ENCODE measurements at regions not wholly inside any gene's neighbourhood (a gene's known extent, or its start where the extent isn't known, plus 50 kb on each side); places are given as distances from the start of the nearest gene placed in this dataset.

DNA sequence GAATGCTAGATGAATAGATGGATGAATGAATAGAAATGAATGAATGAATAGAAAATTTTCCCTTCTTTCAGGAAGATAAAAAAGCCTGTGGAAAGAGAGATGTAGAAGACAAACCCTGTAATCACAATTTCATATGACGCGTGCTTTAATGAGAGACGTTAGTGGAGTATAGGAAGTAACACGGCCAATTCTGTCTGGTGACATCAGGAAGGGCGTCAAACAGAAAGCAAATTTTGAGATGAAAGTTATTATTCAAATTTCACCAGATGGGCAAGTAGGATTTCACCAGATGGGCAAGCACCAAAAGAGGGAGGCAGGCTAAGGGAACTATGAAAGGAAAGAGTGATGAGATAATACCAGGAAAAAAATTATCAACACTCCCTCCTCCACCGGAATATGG is 128.9 kb upstream of the PRSS1 start:
- TF ChIP-seq, protein P1, sequence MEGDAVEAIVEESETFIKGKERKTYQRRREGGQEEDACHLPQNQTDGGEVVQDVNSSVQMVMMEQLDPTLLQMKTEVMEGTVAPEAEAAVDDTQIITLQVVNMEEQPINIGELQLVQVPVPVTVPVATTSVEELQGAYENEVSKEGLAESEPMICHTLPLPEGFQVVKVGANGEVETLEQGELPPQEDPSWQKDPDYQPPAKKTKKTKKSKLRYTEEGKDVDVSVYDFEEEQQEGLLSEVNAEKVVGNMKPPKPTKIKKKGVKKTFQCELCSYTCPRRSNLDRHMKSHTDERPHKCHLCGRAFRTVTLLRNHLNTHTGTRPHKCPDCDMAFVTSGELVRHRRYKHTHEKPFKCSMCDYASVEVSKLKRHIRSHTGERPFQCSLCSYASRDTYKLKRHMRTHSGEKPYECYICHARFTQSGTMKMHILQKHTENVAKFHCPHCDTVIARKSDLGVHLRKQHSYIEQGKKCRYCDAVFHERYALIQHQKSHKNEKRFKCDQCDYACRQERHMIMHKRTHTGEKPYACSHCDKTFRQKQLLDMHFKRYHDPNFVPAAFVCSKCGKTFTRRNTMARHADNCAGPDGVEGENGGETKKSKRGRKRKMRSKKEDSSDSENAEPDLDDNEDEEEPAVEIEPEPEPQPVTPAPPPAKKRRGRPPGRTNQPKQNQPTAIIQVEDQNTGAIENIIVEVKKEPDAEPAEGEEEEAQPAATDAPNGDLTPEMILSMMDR (IDR thresholded peaks at IDR 0.05) = no peak
- TF ChIP-seq POLR2A (IDR thresholded peaks at IDR 0.05) = no peak
